GM18520 (cell line): ENCODE measurements at regions not wholly inside any gene's neighbourhood (a gene's known extent, or its start where the extent isn't known, plus 50 kb on each side); places are given as distances from the start of the nearest gene placed in this dataset.

Experiments
- ATAC-seq: cut with Tn5 transposase; IDR thresholded peaks from one replicate; pipeline ENCODE4 v1.9.1; 2021; ENCODE audit not compliant: unreplicated experiment

GRCh38 chr7:17512181-17512675 is 213.8 kb downstream of the AHR start:
- no peak for ATAC-seq

- ATAC-seq = no peak
Observed at GRCh38 chr7:17516771-17517170, 218.3 kb downstream of the AHR start.

GRCh38 chr7:17520941-17521340 is 222.5 kb downstream of the AHR start:
- ATAC-seq = no peak

- no peak for ATAC-seq
Observed at GRCh38 chr7:17521437-17521836, 223.0 kb downstream of the AHR start.

- no peak for ATAC-seq
Observed at GRCh38 chr7:17523813-17524739, 225.6 kb downstream of the AHR start.

GRCh38 chr7:17524746-17525145 is 226.3 kb downstream of the AHR start:
- ATAC-seq = no peak

GRCh38 chr7:17526621-17527020 is 228.2 kb downstream of the AHR start:
- ATAC-seq = no peak

GRCh38 chr7:17528636-17529035 is 230.2 kb downstream of the AHR start:
- ATAC-seq = no peak

- no peak for ATAC-seq
Observed at GRCh38 chr7:17530244-17530643, 231.8 kb downstream of the AHR start.

GRCh38 chr7:17530741-17531421 is 232.4 kb downstream of the AHR start:
- ATAC-seq = no peak

- ATAC-seq = no peak
Observed at GRCh38 chr7:17532861-17533404, 234.5 kb downstream of the AHR start.

- ATAC-seq = no peak
Observed at GRCh38 chr7:17534348-17534747, 235.9 kb downstream of the AHR start.

- no peak for ATAC-seq
Observed at GRCh38 chr7:17535776-17536175, 237.3 kb downstream of the AHR start.

GRCh38 chr7:17544401-17544800 is 245.9 kb downstream of the AHR start:
- no peak for ATAC-seq

- ATAC-seq = no peak
Observed at GRCh38 chr7:17545348-17545747, 246.9 kb downstream of the AHR start.

GRCh38 chr7:17546189-17546588 is 247.7 kb downstream of the AHR start:
- no peak for ATAC-seq

GRCh38 chr7:17546592-17546991 is 248.1 kb downstream of the AHR start:
- ATAC-seq = no peak

GRCh38 chr7:17548014-17548653 is 249.7 kb downstream of the AHR start:
- ATAC-seq = no peak

GRCh38 chr7:17549406-17549805 is 251.0 kb downstream of the AHR start:
- ATAC-seq = no peak

- no peak for ATAC-seq
Observed at GRCh38 chr7:17552373-17552772, 253.9 kb downstream of the AHR start.

- no peak for ATAC-seq
Observed at GRCh38 chr7:17552952-17553351, 254.5 kb downstream of the AHR start.
